Omental fat pad (tissue), 3 donors: ENCODE measurements at regions not wholly inside any gene's neighbourhood (a gene's known extent, or its start where the extent isn't known, plus 50 kb on each side); places are given as distances from the start of the nearest gene placed in this dataset.
"Not testable (repeated sequence)": the region's sequence is repeated elsewhere in the genome, so short reads cannot be mapped to it uniquely, and the experiment has no call there.

Experiments
- ATAC-seq: fragments of 150-250 bp; one replicate; pipeline ENCODE4 v1.9.1; 2016; ENCODE audit warnings: mild to moderate bottlenecking, moderate library complexity; ENCODE audit not compliant: low FRiP score
- DNase-seq: peaks from one replicate; pipeline ENCODE4 v3.0.0-alpha.2; 2019; ENCODE audit warnings: low spot score
- CTCF ChIP-seq, 3 donors: fragments of 450-650 bp; IDR thresholded peaks; one replicate each; pipeline ENCODE4 v1.5.1; 2016 to 2017; ENCODE audit warnings: antibody characterized with exemption in 3 of 3, mild to moderate bottlenecking in 3 of 3, moderate library complexity in 2 of 3

DNA sequence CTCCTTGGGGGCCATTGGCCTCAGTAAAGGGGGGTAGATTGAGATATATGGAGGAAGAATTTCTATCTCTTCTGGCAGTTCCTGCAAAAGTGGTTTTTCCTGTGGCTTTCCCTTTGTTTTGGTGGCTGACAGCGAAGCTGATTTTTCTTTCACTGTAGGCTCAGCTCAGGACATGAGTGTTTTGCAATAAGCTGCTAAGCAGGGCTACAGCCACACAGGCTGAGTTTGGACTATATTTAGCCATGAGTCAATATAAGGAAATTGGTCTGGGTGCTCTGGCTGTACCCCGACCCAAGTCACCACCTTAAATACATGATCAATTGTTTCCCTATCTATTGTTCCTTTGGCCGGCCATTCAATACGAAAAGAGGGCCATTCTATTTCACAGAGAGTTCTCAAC lies 212.7 kb upstream of the KCND2 start:
- no peak for TF ChIP-seq CTCF (IDR thresholded peaks at IDR 0.05)
- DNase-seq (no peak), ATAC-seq (no peak)

- TF ChIP-seq CTCF (IDR thresholded peaks at IDR 0.05), result no peak
- ATAC-seq (no peak), DNase-seq (no peak)
Observed at GRCh38 chr7:120060875-120061274, 212.1 kb upstream of the KCND2 start.

DNA sequence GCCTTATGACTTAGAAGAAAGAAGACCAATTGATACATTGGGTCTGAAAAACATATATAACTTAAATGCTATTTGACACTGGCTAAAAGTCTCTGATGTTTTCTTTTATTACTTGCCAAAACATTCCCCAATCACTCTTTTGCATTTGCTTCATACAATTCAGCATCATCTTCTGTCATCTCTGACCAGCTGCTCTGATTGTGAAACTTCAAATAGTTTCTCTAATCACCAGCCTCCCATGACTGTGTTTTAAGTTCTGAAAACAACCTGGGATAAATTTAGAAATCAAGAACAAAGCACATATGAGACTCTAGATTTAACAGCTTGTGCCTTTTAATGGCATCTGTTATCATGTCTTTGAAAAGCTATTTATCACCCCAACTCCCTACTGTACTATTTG lies 208.4 kb upstream of the KCND2 start:
- TF ChIP-seq CTCF (IDR thresholded peaks at IDR 0.05), result no peak
- ATAC-seq (no peak), DNase-seq (no peak)

GRCh38 chr7:120066898-120067297 lies 206.1 kb upstream of the KCND2 start:
- ATAC-seq, DNase-seq: not testable (repeated sequence)

DNA sequence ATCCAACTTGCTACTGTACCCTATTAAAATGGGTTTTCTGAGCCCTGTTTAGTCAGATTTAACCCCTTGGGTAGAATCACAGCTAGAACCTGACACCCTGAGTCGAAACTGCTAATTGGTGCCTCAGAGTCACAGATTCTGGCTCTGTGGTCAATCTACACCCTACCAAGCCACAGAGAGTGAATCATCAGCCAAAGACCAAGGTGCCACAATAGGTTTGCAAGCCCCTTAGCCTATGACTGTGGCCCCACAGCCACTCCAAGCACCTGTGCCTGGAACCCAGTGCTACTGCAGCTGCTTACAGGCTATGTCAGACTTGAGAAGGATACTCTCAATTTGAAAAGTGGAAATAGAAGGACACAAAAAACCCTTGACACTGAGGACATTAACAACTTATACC lies 202.8 kb upstream of the KCND2 start:
- no peak for ATAC-seq
- no peak for TF ChIP-seq CTCF (IDR thresholded peaks at IDR 0.05)
- no peak for DNase-seq

DNA sequence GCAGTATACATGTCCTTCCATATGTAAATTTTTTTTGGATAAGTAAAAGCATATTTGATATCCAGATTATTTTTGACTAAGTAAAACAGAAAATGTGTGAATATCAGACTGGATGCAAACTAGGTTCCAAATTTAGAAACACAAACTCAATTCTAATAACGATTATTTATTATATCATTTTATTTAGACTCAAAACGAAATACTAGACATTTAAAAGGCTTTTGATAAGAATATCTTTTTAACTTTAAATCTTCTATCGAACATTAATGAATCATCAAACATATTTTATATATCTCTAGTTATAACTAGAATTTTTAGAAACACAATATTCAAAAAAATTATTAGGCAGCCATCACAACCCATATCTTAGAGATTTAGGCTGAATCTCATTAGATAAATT lies 195.2 kb upstream of the KCND2 start:
- TF ChIP-seq CTCF (IDR thresholded peaks at IDR 0.05), result no peak
- ATAC-seq, result no peak
- DNase-seq, result no peak

- no peak for TF ChIP-seq CTCF (IDR thresholded peaks at IDR 0.05)
- ATAC-seq (no peak), DNase-seq (no peak)
Observed at GRCh38 chr7:120079022-120079421, 194.0 kb upstream of the KCND2 start.

DNA sequence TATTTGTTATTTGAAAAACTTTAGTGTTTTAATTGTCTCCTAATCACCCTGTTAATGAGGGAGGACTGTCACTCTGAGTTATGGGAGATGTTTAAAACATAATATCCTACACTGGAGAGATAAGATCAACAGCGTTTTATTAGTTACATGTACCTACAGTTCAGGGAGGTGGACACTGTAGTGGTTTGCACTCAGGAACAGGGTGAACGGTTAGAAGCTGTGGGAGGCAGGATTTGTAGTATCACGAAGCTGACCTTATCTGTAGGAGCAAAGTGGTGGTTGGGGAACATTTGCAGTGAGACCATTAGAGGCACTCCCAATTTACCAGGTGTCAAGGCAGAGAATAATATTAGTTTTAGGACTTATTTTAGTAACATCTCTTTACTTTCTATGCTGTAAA lies 193.3 kb upstream of the KCND2 start:
- ATAC-seq (no peak), DNase-seq (no peak)
- no peak for TF ChIP-seq CTCF (IDR thresholded peaks at IDR 0.05)

- ATAC-seq, result not testable (repeated sequence)
Observed at GRCh38 chr7:120086468-120086867, 186.5 kb upstream of the KCND2 start.

More at GRCh38 chr7:120086468-120086867, 186.5 kb upstream of the KCND2 start:
- DNase-seq, result not testable (repeated sequence)
